HG03354 (cell line): ENCODE measurements at regions not wholly inside any gene's neighbourhood (a gene's known extent, or its start where the extent isn't known, plus 50 kb on each side); places are given as distances from the start of the nearest gene placed in this dataset.
"Not testable (repeated sequence)": the region's sequence is repeated elsewhere in the genome, so short reads cannot be mapped to it uniquely, and the experiment has no call there.

ENCODE experiments used
- ATAC-seq: cut with Tn5 transposase; IDR thresholded peaks from one replicate; pipeline ENCODE4 v1.9.1; 2021; ENCODE audit warnings: mild to moderate bottlenecking; ENCODE audit not compliant: unreplicated experiment, poor library complexity, severe bottlenecking

GRCh38 chr10:85362401-85362800 lies 1004.2 kb downstream of the GRID1 start:
- no peak for ATAC-seq

GRCh38 chr10:85377029-85377806 lies 989.4 kb downstream of the GRID1 start:
- ATAC-seq: no peak

GRCh38 chr10:85379338-85379737 lies 987.3 kb downstream of the GRID1 start:
- no peak for ATAC-seq

- no peak for ATAC-seq
Measured at GRCh38 chr10:85400981-85401695, 965.5 kb downstream of the GRID1 start.

GRCh38 chr10:85402541-85402940 lies 964.1 kb downstream of the GRID1 start:
- no peak for ATAC-seq

- no peak for ATAC-seq
Measured at GRCh38 chr10:85407088-85407487, 959.5 kb downstream of the GRID1 start.

DNA sequence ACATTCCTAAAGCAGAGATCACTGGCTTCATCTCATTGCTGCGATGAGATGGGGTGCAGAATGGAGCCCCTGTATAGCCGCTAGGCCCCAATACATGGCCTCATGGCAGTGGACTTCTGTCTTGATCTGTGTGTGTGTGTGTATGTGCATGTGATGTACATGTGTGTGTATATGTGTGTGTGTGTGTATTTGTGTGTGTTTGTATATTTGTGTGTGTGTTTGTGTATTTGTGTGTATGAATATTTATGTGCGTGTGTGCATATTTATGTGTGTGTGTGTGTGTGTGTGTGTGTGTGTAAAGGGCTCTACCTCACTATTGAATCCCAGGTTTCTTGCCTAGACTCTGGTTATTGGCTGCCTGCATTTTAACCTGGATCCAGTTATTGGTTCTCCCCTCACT lies 958.2 kb downstream of the GRID1 start:
- ATAC-seq: no peak

- not testable (repeated sequence) for ATAC-seq
Measured at GRCh38 chr10:85410586-85410985, 956.0 kb downstream of the GRID1 start.

- no peak for ATAC-seq
Measured at GRCh38 chr10:85413570-85413969, 953.0 kb downstream of the GRID1 start.

GRCh38 chr10:85420501-85421191 lies 945.9 kb downstream of the GRID1 start:
- no peak for ATAC-seq

DNA sequence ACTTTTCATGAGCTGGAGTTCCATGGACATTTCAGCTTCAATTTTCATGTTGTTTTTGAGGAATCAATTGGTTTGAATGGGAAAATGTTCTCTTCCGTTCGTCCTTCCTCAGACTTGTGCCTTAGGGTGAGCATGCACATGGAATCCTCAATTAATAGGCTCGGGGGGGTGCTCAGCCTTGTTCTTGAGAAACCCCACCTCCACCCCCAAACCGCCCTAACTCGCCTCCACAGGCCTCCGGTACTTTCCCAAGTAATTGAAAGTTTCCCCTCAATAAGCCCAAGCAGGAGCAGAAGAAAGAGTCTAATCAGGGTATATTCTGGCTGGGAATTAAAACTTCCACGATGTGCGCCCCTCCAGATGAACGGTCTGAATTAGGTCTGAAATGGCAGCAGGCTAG lies 945.2 kb downstream of the GRID1 start:
- no peak for ATAC-seq

- ATAC-seq: no peak
Measured at GRCh38 chr10:85429126-85429525, 937.5 kb downstream of the GRID1 start.

GRCh38 chr10:85430991-85431390 lies 935.6 kb downstream of the GRID1 start:
- no peak for ATAC-seq

GRCh38 chr10:85433248-85433647 lies 933.3 kb downstream of the GRID1 start:
- ATAC-seq: no peak

DNA sequence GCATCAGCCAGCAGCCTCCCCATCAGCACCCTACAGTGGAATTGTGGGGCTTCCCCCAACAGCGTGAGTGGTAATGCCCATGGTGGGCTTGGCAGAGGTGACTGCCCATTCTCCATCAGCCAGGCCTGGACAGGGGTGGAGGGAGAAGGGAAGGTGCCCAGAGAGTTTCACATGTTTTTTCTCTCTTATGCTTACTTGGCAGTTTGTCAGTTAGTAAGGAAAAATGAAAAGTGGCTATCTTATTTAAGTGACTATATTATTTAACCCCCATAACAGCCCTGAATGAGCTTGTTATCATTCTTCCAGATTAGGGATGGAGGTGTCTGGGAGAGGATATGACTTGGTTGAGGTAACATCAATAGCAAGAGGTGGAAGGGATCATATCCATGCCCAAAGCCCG lies 921.7 kb downstream of the GRID1 start:
- no peak for ATAC-seq

DNA sequence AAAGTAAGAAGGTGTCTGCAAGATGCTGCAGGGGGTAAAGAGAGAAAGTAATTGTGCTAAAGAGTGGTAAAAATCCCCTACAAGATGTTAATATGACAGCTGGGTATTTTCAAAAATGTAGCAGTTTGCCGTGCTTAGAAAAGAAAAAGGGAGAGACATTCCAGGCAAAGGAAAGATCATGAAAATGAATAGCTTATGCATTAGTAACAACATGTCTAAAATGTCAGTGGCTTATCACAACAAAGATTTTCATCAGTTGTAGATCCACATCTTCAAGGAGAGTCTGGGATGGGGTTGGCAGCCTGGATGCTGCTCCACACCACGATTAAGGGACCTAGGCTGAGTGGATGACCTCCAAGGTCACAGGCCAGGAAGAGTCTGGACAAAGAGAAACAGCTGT lies 920.9 kb downstream of the GRID1 start:
- ATAC-seq: no peak

GRCh38 chr10:85446827-85447226 lies 919.8 kb downstream of the GRID1 start:
- ATAC-seq: no peak

DNA sequence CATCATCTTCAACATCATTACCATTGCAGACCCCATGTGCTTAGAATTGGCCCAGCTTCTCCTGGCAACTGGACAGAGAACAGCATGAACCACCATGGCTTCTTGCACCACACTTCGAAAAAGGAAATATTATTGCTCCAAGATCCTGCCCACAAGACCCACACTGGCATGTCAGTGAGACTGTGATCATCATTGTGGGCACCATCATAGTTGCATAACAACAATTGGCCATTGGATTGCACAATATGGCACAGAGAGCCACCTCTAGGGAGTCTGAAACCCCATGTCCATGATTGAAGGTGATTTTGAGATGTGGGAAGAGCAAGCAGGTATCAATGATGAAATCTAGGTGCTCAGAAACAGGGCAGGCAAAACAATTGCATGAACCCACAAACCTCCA lies 918.9 kb downstream of the GRID1 start:
- no peak for ATAC-seq

DNA sequence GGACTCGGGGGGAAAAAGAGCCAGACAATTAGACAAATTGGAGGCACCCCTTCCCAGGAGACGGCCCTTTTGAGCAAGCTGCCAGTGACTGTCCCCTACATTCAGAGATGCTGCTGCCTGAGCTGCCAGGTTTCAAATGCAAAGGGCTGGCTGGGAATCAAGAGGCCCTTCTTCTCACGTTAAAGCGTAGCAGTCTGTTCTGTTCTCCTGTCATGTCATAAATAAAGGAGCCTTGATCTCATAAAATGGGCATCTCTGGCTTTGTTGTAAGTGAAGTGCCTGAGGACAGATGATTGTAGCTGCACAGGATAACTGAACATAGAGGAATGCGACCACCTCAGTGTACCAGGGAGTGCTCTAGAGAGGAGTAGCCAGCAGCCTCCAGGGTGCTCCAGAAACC lies 917.9 kb downstream of the GRID1 start:
- no peak for ATAC-seq

DNA sequence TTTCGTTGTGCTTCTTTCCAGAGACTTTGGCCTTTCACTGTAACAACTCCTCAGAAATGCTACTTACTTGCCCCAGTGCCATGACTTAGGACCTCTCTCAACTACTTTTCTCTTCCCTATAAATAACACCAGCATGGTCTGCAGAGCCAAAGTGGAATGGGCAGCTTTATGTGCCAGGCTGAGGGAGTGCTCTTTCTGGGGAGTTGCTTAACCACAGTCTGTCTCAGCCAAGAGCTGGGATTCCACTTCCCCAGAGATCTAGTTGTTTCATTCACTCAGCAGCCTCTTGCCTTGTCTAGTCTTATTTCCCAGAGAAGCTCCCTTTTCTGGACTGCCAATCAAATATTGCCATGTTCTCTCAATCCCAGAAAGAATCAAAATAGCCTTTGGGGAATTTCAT lies 912.2 kb downstream of the GRID1 start:
- ATAC-seq: no peak

- ATAC-seq: no peak
Measured at GRCh38 chr10:85457191-85457590, 909.4 kb downstream of the GRID1 start.
